ENCODE measurements at regions not wholly inside any gene's neighbourhood (a gene's known extent, or its start where the extent isn't known, plus 50 kb on each side); places are given as distances from the start of the nearest gene placed in this dataset.

GRCh38 chr9:82116556-82116955 is 128.0 kb downstream of the SPATA31D1 start:
- no peaks in the 10 kb centered on the region for H3F3A ChIP-seq (ENCODE audit: insufficient read depth)
- no peak overlapping the region for H3K27ac ChIP-seq (ENCODE audit: low read depth, low read length)
- no peaks in the 10 kb centered on the region for H3K36me3 ChIP-seq (ENCODE audit: low read length)
- no peak overlapping the region for H2AFZ ChIP-seq (ENCODE audit: low read depth, low read length, severe bottlenecking)
- no peaks in the 10 kb centered on the region for H3K79me2 ChIP-seq (ENCODE audit: insufficient read depth, low read length)
- H3K9me2 ChIP-seq (replicated peaks; ENCODE audit: insufficient read depth, low read length), result no peaks in the 10 kb centered on the region
- TF ChIP-seq, protein P1, sequence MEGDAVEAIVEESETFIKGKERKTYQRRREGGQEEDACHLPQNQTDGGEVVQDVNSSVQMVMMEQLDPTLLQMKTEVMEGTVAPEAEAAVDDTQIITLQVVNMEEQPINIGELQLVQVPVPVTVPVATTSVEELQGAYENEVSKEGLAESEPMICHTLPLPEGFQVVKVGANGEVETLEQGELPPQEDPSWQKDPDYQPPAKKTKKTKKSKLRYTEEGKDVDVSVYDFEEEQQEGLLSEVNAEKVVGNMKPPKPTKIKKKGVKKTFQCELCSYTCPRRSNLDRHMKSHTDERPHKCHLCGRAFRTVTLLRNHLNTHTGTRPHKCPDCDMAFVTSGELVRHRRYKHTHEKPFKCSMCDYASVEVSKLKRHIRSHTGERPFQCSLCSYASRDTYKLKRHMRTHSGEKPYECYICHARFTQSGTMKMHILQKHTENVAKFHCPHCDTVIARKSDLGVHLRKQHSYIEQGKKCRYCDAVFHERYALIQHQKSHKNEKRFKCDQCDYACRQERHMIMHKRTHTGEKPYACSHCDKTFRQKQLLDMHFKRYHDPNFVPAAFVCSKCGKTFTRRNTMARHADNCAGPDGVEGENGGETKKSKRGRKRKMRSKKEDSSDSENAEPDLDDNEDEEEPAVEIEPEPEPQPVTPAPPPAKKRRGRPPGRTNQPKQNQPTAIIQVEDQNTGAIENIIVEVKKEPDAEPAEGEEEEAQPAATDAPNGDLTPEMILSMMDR (IDR thresholded peaks at IDR 0.05; ENCODE audit: insufficient read depth, low read length, poor library complexity, severe bottlenecking), result no peak
- TF ChIP-seq EZH2phosphoT487 (conservative IDR thresholded peaks at IDR 0.05; ENCODE audit: low read length), result no peak
- no peaks in the 10 kb centered on the region for H3K9me3 ChIP-seq (ENCODE audit: insufficient read depth, low read length)
- H3K4me2 ChIP-seq (ENCODE audit: low read depth, low read length, poor library complexity, severe bottlenecking), result no peak overlapping the region
- no peak overlapping the region for H3K4me3 ChIP-seq (ENCODE audit: insufficient read depth, low read length, poor library complexity, severe bottlenecking)
- H3K27me3 ChIP-seq (ENCODE audit: low read length), result no peaks in the 10 kb centered on the region
- H3K9ac ChIP-seq (ENCODE audit: low read length), result no peak overlapping the region
- no peaks in the 10 kb centered on the region for H4K20me1 ChIP-seq (ENCODE audit: low read depth, low read length)

- no peaks in the 10 kb centered on the region for H4K20me1 ChIP-seq (ENCODE audit: low read depth, low read length)
- H3K79me2 ChIP-seq (ENCODE audit: insufficient read depth, low read length), result no peaks in the 10 kb centered on the region
- H2AFZ ChIP-seq (ENCODE audit: low read depth, low read length, severe bottlenecking), result no peak overlapping the region
- no peaks in the 10 kb centered on the region for H3F3A ChIP-seq (ENCODE audit: insufficient read depth)
- H3K4me2 ChIP-seq (ENCODE audit: low read depth, low read length, poor library complexity, severe bottlenecking), result no peak overlapping the region
- H3K9me2 ChIP-seq (replicated peaks; ENCODE audit: insufficient read depth, low read length), result no peaks in the 10 kb centered on the region
- TF ChIP-seq, protein P1 (IDR thresholded peaks at IDR 0.05; ENCODE audit: insufficient read depth, low read length, poor library complexity, severe bottlenecking), result no peak
- no peak for TF ChIP-seq EZH2phosphoT487 (conservative IDR thresholded peaks at IDR 0.05; ENCODE audit: low read length)
- no peaks in the 10 kb centered on the region for H3K9me3 ChIP-seq (ENCODE audit: insufficient read depth, low read length)
- H3K4me3 ChIP-seq (ENCODE audit: insufficient read depth, low read length, poor library complexity, severe bottlenecking), result no peak overlapping the region
- no peak overlapping the region for H3K9ac ChIP-seq (ENCODE audit: low read length)
- H3K27ac ChIP-seq (ENCODE audit: low read depth, low read length), result no peak overlapping the region
- H3K27me3 ChIP-seq (ENCODE audit: low read length), result no peaks in the 10 kb centered on the region
- H3K36me3 ChIP-seq (ENCODE audit: low read length), result no peaks in the 10 kb centered on the region
These were observed 128.6 kb downstream of the SPATA31D1 start for GRCh38 chr9:82117026-82117811.

GRCh38 chr9:82122731-82123130 is 134.2 kb downstream of the SPATA31D1 start:
- TF ChIP-seq EZH2phosphoT487 (conservative IDR thresholded peaks at IDR 0.05; ENCODE audit: low read length), result no peak
- TF ChIP-seq, protein P1 (IDR thresholded peaks at IDR 0.05; ENCODE audit: insufficient read depth, low read length, poor library complexity, severe bottlenecking), result no peak
- H4K20me1 ChIP-seq (ENCODE audit: low read depth, low read length), result no peaks in the 10 kb centered on the region
- no peaks in the 10 kb centered on the region for H3K27me3 ChIP-seq (ENCODE audit: low read length)
- H3K9me2 ChIP-seq (replicated peaks; ENCODE audit: insufficient read depth, low read length), result no peaks in the 10 kb centered on the region
- no peak overlapping the region for H3K4me2 ChIP-seq (ENCODE audit: low read depth, low read length, poor library complexity, severe bottlenecking)
- H3K4me3 ChIP-seq (ENCODE audit: insufficient read depth, low read length, poor library complexity, severe bottlenecking), result no peak overlapping the region
- no peak overlapping the region for H2AFZ ChIP-seq (ENCODE audit: low read depth, low read length, severe bottlenecking)
- H3F3A ChIP-seq (ENCODE audit: insufficient read depth), result no peaks in the 10 kb centered on the region; the same call in 1 of the 2 replicates
- H3K9ac ChIP-seq (ENCODE audit: low read length), result no peak overlapping the region
- no peaks in the 10 kb centered on the region for H3K36me3 ChIP-seq (ENCODE audit: low read length)
- H3K79me2 ChIP-seq (ENCODE audit: insufficient read depth, low read length), result no peaks in the 10 kb centered on the region
- H3K27ac ChIP-seq (ENCODE audit: low read depth, low read length), result no peak overlapping the region
- no peaks in the 10 kb centered on the region for H3K9me3 ChIP-seq (ENCODE audit: insufficient read depth, low read length)
